HepG2 (cell line): ENCODE measurements at regions not wholly inside any gene's neighbourhood (a gene's known extent, or its start where the extent isn't known, plus 50 kb on each side); places are given as distances from the start of the nearest gene placed in this dataset.

Source experiments
- ATAC-seq: fragments of 200-7000 bp; cut with Tn5 transposase; 3 replicates; pipeline ENCODE4 v1.9.1; 2020; ENCODE audit warnings: mild to moderate bottlenecking, moderate library complexity
- BruUV-seq: library from RNA; stranded (reverse); fragments of 400-500 nt; replicated peaks from 2 replicates; lab custom pipeline; 2021; lab: Mats Ljungman, UMichigan
- CTCF ChIA-PET: fragments of 300-600 bp; formaldehyde crosslinking; extraction: SDS; loops from one replicate; lab custom pipeline; 2021; ENCODE audit warnings: low total read pairs, inconsistent platforms, low intra/inter-chr PET ratio; lab: Yijun Ruan, JAX
- POLR2A ChIA-PET: fragments of 350-600 bp; sonication (Branson Sonifier 250); formaldehyde crosslinking; loops from one replicate; lab custom pipeline; 2020; ENCODE audit warnings: antibody characterized with exemption, inconsistent platforms; lab: Yijun Ruan, JAX
- DNase-seq: peaks from one replicate; pipeline ENCODE4 v3.0.0-alpha.2; 2015; ENCODE audit warnings: low spot score
- FAIRE-seq: peaks from 3 replicates; lab custom pipeline; 2011; peaks lifted over from hg19 to GRCh38; lab: Jason Lieb, UNC
- H2AFZ ChIP-seq: one replicate; pipeline ENCODE4 v1.6.1; 2011; ENCODE audit warnings: low read length, inconsistent platforms
- H3K27ac ChIP-seq: fragments of 300-600 bp; 3 replicates; pipeline ENCODE4 v1.8.0; 2011; ENCODE audit warnings: mixed run types, mild to moderate bottlenecking, mixed read lengths, low read length, inconsistent platforms; ENCODE audit not compliant: insufficient read depth; ENCODE audit errors: extremely low read length
- H3K27me3 ChIP-seq, 2 experiments: fragments of 200-600 bp in 1 of 2; 2 replicates in 1 of 2; 3 replicates in 1 of 2; pipeline versions ENCODE4 v1.6.0 to v1.8.0; 2011; ENCODE audit warnings: low read length in 2 of 2, mild to moderate bottlenecking in 2 of 2, moderate library complexity in 2 of 2, inconsistent platforms in 1 of 2; ENCODE audit not compliant: insufficient read depth in 2 of 2, control insufficient read depth in 1 of 2
- H3K36me3 ChIP-seq, 2 experiments: fragments of 200-600 bp in 1 of 2; replicated peaks in 1 of 2; 2 replicates in 1 of 2; 3 replicates in 1 of 2; pipeline versions ENCODE4 v1.5.1 to v1.8.0; 2011; ENCODE audit warnings: low read length in 2 of 2, inconsistent platforms in 1 of 2; ENCODE audit not compliant: insufficient read depth in 2 of 2, control insufficient read depth in 1 of 2
- H3K4me1 ChIP-seq: 2 replicates; pipeline ENCODE4 v1.5.1; 2012; ENCODE audit warnings: low read length, inconsistent platforms; ENCODE audit not compliant: insufficient read depth
- H3K4me2 ChIP-seq: 2 replicates; pipeline ENCODE4 v1.6.0; 2011; ENCODE audit warnings: low read depth, low read length, inconsistent platforms
- H3K4me3 ChIP-seq, 3 experiments: fragments of 200-600 bp in 1 of 3; sonication (generic), shearing (Covaris generic) in 1 of 3; replicated peaks in 1 of 3; 2 replicates each; pipeline ENCODE4 v1.5.1; 2011 to 2016; ENCODE audit warnings: low read length in 3 of 3, inconsistent platforms in 2 of 3, low read depth in 2 of 3, mild to moderate bottlenecking in 2 of 3, control low read depth in 1 of 3, mixed read lengths in 1 of 3; ENCODE audit not compliant: insufficient read depth in 1 of 3
- H3K79me2 ChIP-seq: one replicate; pipeline ENCODE4 v1.6.1; 2011; ENCODE audit warnings: low read length, inconsistent platforms; ENCODE audit not compliant: insufficient read depth
- H3K9ac ChIP-seq: 2 replicates; pipeline ENCODE4 v1.6.0; 2011; ENCODE audit warnings: mild to moderate bottlenecking, low read depth, low read length, inconsistent platforms; ENCODE audit not compliant: insufficient read depth
- H3K9me3 ChIP-seq: 2 replicates; pipeline ENCODE4 v1.5.1; 2012; ENCODE audit warnings: mild to moderate bottlenecking, low read length
- H4K20me1 ChIP-seq: 2 replicates; pipeline ENCODE4 v1.6.0; 2011; ENCODE audit warnings: inconsistent platforms, mild to moderate bottlenecking, low read length, moderate library complexity; ENCODE audit not compliant: insufficient read depth
- EHMT2 ChIP-seq: fragments of 200-600 bp; sonication (generic); IDR thresholded peaks from 2 replicates; pipeline ENCODE4 v1.7.0; 2017; ENCODE audit warnings: antibody characterized with exemption, low read depth, low read length, borderline replicate concordance
- RERE ChIP-seq: IDR thresholded peaks from 2 replicates; pipeline ENCODE4 v1.6.1; 2016; ENCODE audit warnings: low read depth, missing genetic modification reagents, missing compliant biosample characterization
- SUZ12 ChIP-seq: fragments of 150-350 bp; IDR thresholded peaks from 2 replicates; pipeline ENCODE4 v1.6.1; 2014; ENCODE audit warnings: low read depth, low read length
- ZMAT5 ChIP-seq: sonication (generic); formaldehyde crosslinking; IDR thresholded peaks from 2 replicates; pipeline ENCODE4 v1.5.0; 2020; ENCODE audit warnings: mild to moderate bottlenecking, low read depth, missing genetic modification reagents, borderline replicate concordance
- ZNF263 ChIP-seq: sonication (generic); formaldehyde crosslinking; IDR thresholded peaks from 2 replicates; pipeline ENCODE4 v1.4.0; 2020; ENCODE audit warnings: missing genetic modification reagents
- WGBS: methylation state at CpG from one replicate; pipeline ENCODE4 v1.1.6; 2017; ENCODE audit warnings: low lambda C conversion rate; 5-methylcytosine and 5-hydroxymethylcytosine counted together
- in situ Hi-C: cut with HindIII; loops from 2 replicates; pipeline ENCODE4 v1.10.0; 2017; ENCODE audit warnings: low pct_unique_long_range_greater_than_20kb; ENCODE audit not compliant: extremely low pct_ligation_motif_present
- intact Hi-C: fragments of 100-400 bp; cut with micrococcal nuclease; formaldehyde crosslinking; loops from one replicate; pipeline ENCODE4 v1.10.0; 2022; ENCODE audit not compliant: unreplicated experiment

GRCh38 chr6:137702791-137703424 is 164.2 kb upstream of the TNFAIP3 start:
- CTCF ChIA-PET = no interaction called here

More at GRCh38 chr6:137702791-137703424, 164.2 kb upstream of the TNFAIP3 start:
- Histone ChIP-seq H3K27me3 (no peaks in the 10 kb centered on the region), H3K9me3 (no peaks in the 10 kb centered on the region), H3K9ac (no peak overlapping the region), H3K79me2 (no peaks in the 10 kb centered on the region), H3K4me2 (no peak overlapping the region), H3K36me3 (no peaks in the 10 kb centered on the region), H3K27ac (no peak overlapping the region), H3K4me3 (no peak overlapping the region), H3K4me1 (peaks cover 89% of the 10 kb centered on the region), H4K20me1 (no peaks in the 10 kb centered on the region), H2AFZ (no peak overlapping the region)
- FAIRE-seq (no peak), DNase-seq (no peak), ATAC-seq (no peak)
- no TSS peak for BruUV-seq
- POLR2A ChIA-PET = no interaction called here
- intact Hi-C loops = loop anchor here (10.0 kb wide), 1 partner anchor 348 kb away; no protein-coding TSS in a partner anchor
- TF ChIP-seq ZNF263 (CRISPR knock-in tag) (peak; percentile 93), ZMAT5 (no peak), EHMT2 (no peak), RERE (CRISPR knock-in tag) (no peak), SUZ12 (no peak)
- in situ Hi-C loops = loop anchor here (10.0 kb wide), 1 partner anchor 402 kb away; the partner anchor contains the start of gene PERP
- 50% methylated on average over 1 of the region's 1 CpG for WGBS
